MCF 10A (cell line): ENCODE measurements at regions not wholly inside any gene's neighbourhood (a gene's known extent, or its start where the extent isn't known, plus 50 kb on each side); places are given as distances from the start of the nearest gene placed in this dataset.

Experiments used
- BruUV-seq: library from RNA; stranded (reverse); fragments of 400-500 nt; replicated peaks from 2 replicates; lab custom pipeline; 2021; lab: Mats Ljungman, UMichigan
- CTCF ChIA-PET: fragments of 300-600 bp; sonication (Branson Sonifier 250); formaldehyde crosslinking; extraction: SDS; loops from one replicate; lab custom pipeline; 2021; ENCODE audit warnings: antibody characterized with exemption, inconsistent platforms; lab: Yijun Ruan, JAX
- POLR2A ChIA-PET: fragments of 300-600, 350-650 bp; sonication (Branson Sonifier 250); formaldehyde crosslinking; extraction: SDS; loops from one replicate; lab custom pipeline; 2020; ENCODE audit warnings: antibody characterized with exemption, inconsistent platforms; lab: Yijun Ruan, JAX
- DNase-seq: peaks from one replicate; pipeline ENCODE4 v3.0.0-alpha.2; 2018; ENCODE audit not compliant: unreplicated experiment
- H3K27ac Mint-ChIP-seq: one replicate; pipeline ENCODE4 v1.8.0; 2022; ENCODE audit warnings: mild to moderate bottlenecking, low read depth, mixed read lengths; ENCODE audit not compliant: unreplicated experiment
- H3K27me3 Mint-ChIP-seq: one replicate; pipeline ENCODE4 v1.8.0; 2022; ENCODE audit warnings: mixed read lengths; ENCODE audit not compliant: insufficient read depth, unreplicated experiment
- H3K36me3 Mint-ChIP-seq: one replicate; pipeline ENCODE4 v1.8.0; 2022; ENCODE audit warnings: mild to moderate bottlenecking, moderate library complexity, mixed read lengths; ENCODE audit not compliant: insufficient read depth, unreplicated experiment
- H3K4me1 Mint-ChIP-seq: one replicate; pipeline ENCODE4 v1.8.0; 2022; ENCODE audit warnings: mixed read lengths; ENCODE audit not compliant: insufficient read depth, unreplicated experiment
- H3K4me3 Mint-ChIP-seq: one replicate; pipeline ENCODE4 v1.8.0; 2022; ENCODE audit warnings: mild to moderate bottlenecking, moderate library complexity, mixed read lengths; ENCODE audit not compliant: unreplicated experiment
- H3K9me3 Mint-ChIP-seq: one replicate; pipeline ENCODE4 v1.8.0; 2022; ENCODE audit warnings: mixed read lengths; ENCODE audit not compliant: unreplicated experiment
- CTCF ChIP-seq: fragments of 200-600 bp; IDR thresholded peaks from one replicate; pipeline ENCODE4 v1.8.0; 2022; ENCODE audit warnings: antibody characterized with exemption, mild to moderate bottlenecking; ENCODE audit not compliant: unreplicated experiment
- intact Hi-C: fragments of 100-400 bp; cut with micrococcal nuclease; formaldehyde crosslinking; loops from 2 replicates; pipeline ENCODE4 v1.14.1; 2022

GRCh38 chr3:153319705-153320554 is 157.9 kb downstream of the RAP2B start:
- H3K9me3 Mint-ChIP-seq, result no peaks in the 10 kb centered on the region
- H3K27me3 Mint-ChIP-seq, result no peaks in the 10 kb centered on the region
- H3K4me1 Mint-ChIP-seq, result peaks cover 5% of the 10 kb centered on the region
- intact Hi-C loops, result no loop called here
- no peak for TF ChIP-seq CTCF
- DNase-seq, result no peak
- POLR2A ChIA-PET, result interaction anchor here (0.7 kb wide), 1 partner anchor 66 kb away, joined by 3 read pairs; no protein-coding TSS in a partner anchor
- no peak overlapping the region for H3K4me3 Mint-ChIP-seq
- CTCF ChIA-PET, result no interaction called here
- no TSS peak for BruUV-seq
- H3K27ac Mint-ChIP-seq, result no peak overlapping the region
- H3K36me3 Mint-ChIP-seq, result no peaks in the 10 kb centered on the region

- no peaks in the 10 kb centered on the region for H3K9me3 Mint-ChIP-seq
- CTCF ChIA-PET, result no interaction called here
- POLR2A ChIA-PET, result interaction anchor here (0.7 kb wide), 1 partner anchor 65 kb away, joined by 3 read pairs; no protein-coding TSS in a partner anchor
- intact Hi-C loops, result no loop called here
- DNase-seq, result no peak
- BruUV-seq, result no TSS peak
- no peaks in the 10 kb centered on the region for H3K27me3 Mint-ChIP-seq
- peaks cover 5% of the 10 kb centered on the region for H3K4me1 Mint-ChIP-seq
- H3K27ac Mint-ChIP-seq, result no peak overlapping the region
- no peak overlapping the region for H3K4me3 Mint-ChIP-seq
- no peaks in the 10 kb centered on the region for H3K36me3 Mint-ChIP-seq
- no peak for TF ChIP-seq CTCF
Measured at GRCh38 chr3:153320585-153321128, 158.6 kb downstream of the RAP2B start.

GRCh38 chr3:153328690-153329089 is 166.7 kb downstream of the RAP2B start:
- Mint-ChIP-seq H3K4me1 (no peaks in the 10 kb centered on the region), H3K9me3 (no peaks in the 10 kb centered on the region), H3K36me3 (no peaks in the 10 kb centered on the region), H3K27ac (no peak overlapping the region), H3K4me3 (no peak overlapping the region), H3K27me3 (no peaks in the 10 kb centered on the region)
- ChIA-PET CTCF (interaction anchor here (0.6 kb wide), 1 partner anchor 302 kb away, joined by 3 read pairs; no protein-coding TSS in a partner anchor), POLR2A (no interaction called here)
- no peak for DNase-seq
- intact Hi-C loops, result no loop called here
- no peak for TF ChIP-seq CTCF
- no TSS peak for BruUV-seq

- TF ChIP-seq CTCF, result no peak
- H3K4me3 Mint-ChIP-seq, result no peak overlapping the region
- no peak for DNase-seq
- H3K36me3 Mint-ChIP-seq, result no peaks in the 10 kb centered on the region
- BruUV-seq, result no TSS peak
- ChIA-PET CTCF (interaction anchor here (1.1 kb wide), 1 partner anchor 40 kb away, joined by 4 read pairs; no protein-coding TSS in a partner anchor), POLR2A (interaction anchor here (1.2 kb wide), 1 partner anchor 170 kb away, joined by 3 read pairs; no protein-coding TSS in a partner anchor)
- H3K9me3 Mint-ChIP-seq, result no peaks in the 10 kb centered on the region
- no peaks in the 10 kb centered on the region for H3K27me3 Mint-ChIP-seq
- intact Hi-C loops, result no loop called here
- H3K4me1 Mint-ChIP-seq, result no peaks in the 10 kb centered on the region
- no peak overlapping the region for H3K27ac Mint-ChIP-seq
Measured at GRCh38 chr3:153330901-153331300, 168.9 kb downstream of the RAP2B start.
